NCI-H2196 (cell line): ENCODE measurements at regions not wholly inside any gene's neighbourhood (a gene's known extent, or its start where the extent isn't known, plus 50 kb on each side); places are given as distances from the start of the nearest gene placed in this dataset.
"Not testable (repeated sequence)": the region's sequence is repeated elsewhere in the genome, so short reads cannot be mapped to it uniquely, and the experiment has no call there.

Experiments
- DNase-seq: peaks from one replicate; lab custom pipeline; 2025; ENCODE audit not compliant: unreplicated experiment; lab: John Stamatoyannopoulos, UW

- DNase-seq, result no peak
Observed at GRCh38 chr1:67482733-67483482, 52.7 kb upstream of the SERBP1 start.

GRCh38 chr1:67484492-67484891, 54.3 kb upstream of the SERBP1 start:
- DNase-seq, result no peak

- DNase-seq, result no peak
Observed at GRCh38 chr1:67485046-67485811, 55.0 kb upstream of the SERBP1 start.

GRCh38 chr1:67489643-67490042, 59.4 kb upstream of the SERBP1 start:
- DNase-seq, result no peak

- no peak for DNase-seq
Observed at GRCh38 chr1:67491280-67491679, 61.1 kb upstream of the SERBP1 start.

- DNase-seq, result no peak
Observed at GRCh38 chr1:67493148-67493547, 62.9 kb upstream of the SERBP1 start.

GRCh38 chr1:67495327-67495726, 65.1 kb upstream of the SERBP1 start:
- no peak for DNase-seq

GRCh38 chr1:67496329-67496728, 66.1 kb upstream of the SERBP1 start:
- no peak for DNase-seq

GRCh38 chr1:67500413-67500959, 70.3 kb upstream of the SERBP1 start:
- peak; percentile 94 for DNase-seq

- no peak for DNase-seq
Observed at GRCh38 chr1:67503974-67504373, 73.8 kb upstream of the SERBP1 start.

GRCh38 chr1:67513392-67514294, 83.4 kb upstream of the SERBP1 start:
- not testable (repeated sequence) for DNase-seq

- no peak for DNase-seq
Observed at GRCh38 chr1:67514300-67514699, 84.1 kb upstream of the SERBP1 start.

- no peak for DNase-seq
Observed at GRCh38 chr1:67514786-67515185, 84.6 kb upstream of the SERBP1 start.

- DNase-seq, result no peak
Observed at GRCh38 chr1:67515324-67516080, 85.3 kb upstream of the SERBP1 start.

- no peak for DNase-seq
Observed at GRCh38 chr1:67517046-67517445, 86.8 kb upstream of the SERBP1 start.

- no peak for DNase-seq
Observed at GRCh38 chr1:67522001-67522441, 91.8 kb upstream of the SERBP1 start.

- no peak for DNase-seq
Observed at GRCh38 chr1:67522793-67523192, 92.6 kb upstream of the SERBP1 start.

GRCh38 chr1:67524143-67525052, 94.2 kb upstream of the SERBP1 start:
- DNase-seq, result no peak

GRCh38 chr1:67525053-67525760, 95.0 kb upstream of the SERBP1 start:
- DNase-seq, result no peak
